GM12874 (cell line): ENCODE measurements at regions not wholly inside any gene's neighbourhood (a gene's known extent, or its start where the extent isn't known, plus 50 kb on each side); places are given as distances from the start of the nearest gene placed in this dataset.

Experiments
- TF ChIP-seq, protein P1 (sequence below): IDR thresholded peaks from 2 replicates; pipeline ENCODE4 v1.5.1; 2011; ENCODE audit warnings: low read depth, mild to moderate bottlenecking, control low read depth, low read length, moderate library complexity; ENCODE audit not compliant: insufficient read depth

DNA sequence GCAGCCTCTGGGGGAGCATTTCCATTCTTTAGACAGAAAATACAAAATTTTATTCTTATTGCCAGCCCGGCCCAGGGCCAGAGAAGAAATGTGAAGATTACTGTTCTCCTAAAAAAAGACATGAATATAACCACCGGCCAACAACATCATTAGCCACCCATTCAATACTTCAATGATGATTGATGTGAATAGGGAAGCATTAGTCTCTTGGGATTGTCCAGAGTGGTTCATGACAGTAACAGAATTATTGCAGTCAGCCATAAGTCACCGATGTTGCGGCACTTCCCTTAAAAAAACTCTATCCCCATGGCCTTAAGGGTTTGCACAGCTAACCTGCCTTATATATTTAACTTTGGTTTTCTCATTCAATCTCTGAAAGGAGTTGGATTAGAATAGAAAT lies 418.7 kb downstream of the CENPC start:
- TF ChIP-seq, protein P1, sequence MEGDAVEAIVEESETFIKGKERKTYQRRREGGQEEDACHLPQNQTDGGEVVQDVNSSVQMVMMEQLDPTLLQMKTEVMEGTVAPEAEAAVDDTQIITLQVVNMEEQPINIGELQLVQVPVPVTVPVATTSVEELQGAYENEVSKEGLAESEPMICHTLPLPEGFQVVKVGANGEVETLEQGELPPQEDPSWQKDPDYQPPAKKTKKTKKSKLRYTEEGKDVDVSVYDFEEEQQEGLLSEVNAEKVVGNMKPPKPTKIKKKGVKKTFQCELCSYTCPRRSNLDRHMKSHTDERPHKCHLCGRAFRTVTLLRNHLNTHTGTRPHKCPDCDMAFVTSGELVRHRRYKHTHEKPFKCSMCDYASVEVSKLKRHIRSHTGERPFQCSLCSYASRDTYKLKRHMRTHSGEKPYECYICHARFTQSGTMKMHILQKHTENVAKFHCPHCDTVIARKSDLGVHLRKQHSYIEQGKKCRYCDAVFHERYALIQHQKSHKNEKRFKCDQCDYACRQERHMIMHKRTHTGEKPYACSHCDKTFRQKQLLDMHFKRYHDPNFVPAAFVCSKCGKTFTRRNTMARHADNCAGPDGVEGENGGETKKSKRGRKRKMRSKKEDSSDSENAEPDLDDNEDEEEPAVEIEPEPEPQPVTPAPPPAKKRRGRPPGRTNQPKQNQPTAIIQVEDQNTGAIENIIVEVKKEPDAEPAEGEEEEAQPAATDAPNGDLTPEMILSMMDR, result no peak

GRCh38 chr4:67125636-67126514 lies 419.4 kb downstream of the CENPC start:
- TF ChIP-seq, protein P1, result no peak

GRCh38 chr4:67124716-67125115 lies 420.6 kb downstream of the CENPC start:
- TF ChIP-seq, protein P1, result no peak

- TF ChIP-seq, protein P1, result no peak
These were observed 423.3 kb downstream of the CENPC start for GRCh38 chr4:67122029-67122428.

DNA sequence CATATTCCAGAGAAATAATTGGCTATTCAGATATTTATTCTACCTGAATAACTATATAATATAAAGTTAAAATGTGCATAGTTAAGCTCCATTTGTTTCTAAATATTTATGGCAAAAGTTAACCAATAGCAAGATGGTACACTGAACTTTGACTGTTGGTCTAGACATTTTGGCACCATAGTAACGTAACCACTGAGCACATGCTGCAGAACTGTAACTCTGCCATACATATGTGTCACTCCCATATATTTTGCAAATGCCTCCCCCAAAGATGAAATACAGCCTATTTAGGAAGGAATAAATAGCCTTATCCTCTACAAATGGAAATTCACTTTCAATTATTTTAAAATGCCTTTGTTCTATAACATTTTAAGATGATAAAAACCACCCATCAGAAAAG lies 424.9 kb downstream of the CENPC start:
- TF ChIP-seq, protein P1, result no peak

DNA sequence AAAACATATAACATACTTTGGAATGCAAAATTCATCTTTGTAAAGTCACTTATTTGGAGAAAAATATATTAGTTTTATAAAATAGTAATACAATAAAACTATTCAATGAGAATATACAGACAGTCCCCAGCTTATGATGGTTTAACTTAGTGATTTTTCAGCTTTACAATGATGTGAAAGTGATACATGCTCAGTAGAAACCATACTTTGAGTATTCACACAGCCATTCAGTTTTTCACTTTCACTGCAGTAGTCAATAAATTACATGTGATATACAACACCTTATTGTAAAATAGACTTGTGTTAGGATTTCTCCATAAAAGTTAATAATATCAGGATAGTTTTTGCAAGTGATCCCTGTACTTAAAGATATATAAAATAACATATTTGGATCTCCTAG lies 436.0 kb downstream of the CENPC start:
- TF ChIP-seq, protein P1, result no peak

DNA sequence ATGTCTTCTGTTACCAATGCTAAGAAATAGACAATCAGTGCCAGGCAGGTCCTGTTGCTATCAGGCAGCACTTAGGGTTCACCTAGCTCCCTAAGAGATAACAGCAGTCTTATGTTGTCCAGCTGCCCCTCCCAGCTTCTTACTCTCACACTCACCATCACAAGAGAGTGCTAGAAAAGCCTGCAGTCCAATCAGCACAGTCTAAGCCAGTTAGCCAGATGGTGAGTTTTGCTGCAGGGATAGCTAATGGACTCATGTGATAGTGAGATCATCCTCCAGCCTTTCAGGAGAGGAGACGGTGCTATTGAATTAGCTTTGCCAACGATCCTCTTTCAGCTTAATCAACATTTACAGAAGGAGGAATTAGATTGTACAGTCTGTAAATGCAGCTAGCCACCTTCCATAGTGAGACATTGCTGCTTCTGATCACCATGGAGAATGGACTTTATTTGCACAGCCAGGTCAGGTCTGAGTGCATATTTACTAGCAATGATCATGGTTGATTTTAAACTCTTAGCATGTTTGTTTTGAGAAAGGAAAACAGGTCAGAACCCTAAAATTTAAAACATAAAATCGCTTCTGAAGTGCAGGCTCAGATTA lies 438.3 kb downstream of the CENPC start:
- TF ChIP-seq, protein P1, result no peak
